GM18867 (cell line): ENCODE measurements at regions not wholly inside any gene's neighbourhood (a gene's known extent, or its start where the extent isn't known, plus 50 kb on each side); places are given as distances from the start of the nearest gene placed in this dataset.
"Not testable (repeated sequence)": the region's sequence is repeated elsewhere in the genome, so short reads cannot be mapped to it uniquely, and the experiment has no call there.

Source experiments
- ATAC-seq: cut with Tn5 transposase; IDR thresholded peaks from one replicate; pipeline ENCODE4 v1.9.1; 2021; ENCODE audit warnings: mild to moderate bottlenecking, moderate library complexity; ENCODE audit not compliant: unreplicated experiment

DNA sequence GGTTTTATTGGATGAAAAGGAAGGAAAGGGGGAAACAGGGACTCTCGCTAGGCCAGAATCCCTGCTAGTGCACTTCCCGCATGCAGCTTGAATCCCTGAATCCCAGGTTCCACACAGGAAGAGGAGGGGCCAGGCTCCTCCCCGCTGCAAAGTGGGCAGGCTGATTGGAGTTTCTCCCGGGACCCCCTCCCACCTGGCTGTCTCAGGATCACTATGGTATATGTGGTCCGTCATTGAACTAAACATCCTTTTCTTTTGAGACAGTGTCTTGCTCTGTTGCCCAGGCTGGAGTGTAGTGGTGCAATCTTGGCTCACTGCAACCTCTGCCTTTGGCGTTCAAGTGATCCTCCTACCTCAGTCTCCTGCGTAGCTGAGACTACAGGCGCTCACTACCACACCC is 70.7 kb downstream of the FAM50B start:
- no peak for ATAC-seq

DNA sequence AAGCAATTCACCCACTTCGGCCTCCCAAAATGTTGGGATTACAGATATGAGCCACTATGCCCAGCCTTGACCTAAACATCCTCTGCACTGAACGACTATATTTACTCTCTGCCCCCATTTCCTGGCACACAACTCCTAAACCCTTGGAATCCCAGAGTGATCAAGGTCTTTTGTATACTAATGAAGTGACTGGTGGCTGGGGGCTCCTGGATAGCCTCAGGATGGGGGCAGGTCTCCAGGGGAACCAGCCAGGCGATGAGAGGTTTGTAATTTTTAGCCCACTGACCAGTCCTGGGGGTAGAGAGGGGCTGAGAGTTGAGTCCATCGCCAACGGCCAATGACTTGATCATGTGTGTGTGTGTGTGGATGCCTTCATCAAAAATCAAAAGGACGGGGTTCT is 71.1 kb downstream of the FAM50B start:
- ATAC-seq = no peak

GRCh38 chr6:3921663-3922062 is 72.5 kb downstream of the FAM50B start:
- no peak for ATAC-seq

GRCh38 chr6:3922619-3923018 is 73.4 kb downstream of the FAM50B start:
- ATAC-seq = not testable (repeated sequence)

DNA sequence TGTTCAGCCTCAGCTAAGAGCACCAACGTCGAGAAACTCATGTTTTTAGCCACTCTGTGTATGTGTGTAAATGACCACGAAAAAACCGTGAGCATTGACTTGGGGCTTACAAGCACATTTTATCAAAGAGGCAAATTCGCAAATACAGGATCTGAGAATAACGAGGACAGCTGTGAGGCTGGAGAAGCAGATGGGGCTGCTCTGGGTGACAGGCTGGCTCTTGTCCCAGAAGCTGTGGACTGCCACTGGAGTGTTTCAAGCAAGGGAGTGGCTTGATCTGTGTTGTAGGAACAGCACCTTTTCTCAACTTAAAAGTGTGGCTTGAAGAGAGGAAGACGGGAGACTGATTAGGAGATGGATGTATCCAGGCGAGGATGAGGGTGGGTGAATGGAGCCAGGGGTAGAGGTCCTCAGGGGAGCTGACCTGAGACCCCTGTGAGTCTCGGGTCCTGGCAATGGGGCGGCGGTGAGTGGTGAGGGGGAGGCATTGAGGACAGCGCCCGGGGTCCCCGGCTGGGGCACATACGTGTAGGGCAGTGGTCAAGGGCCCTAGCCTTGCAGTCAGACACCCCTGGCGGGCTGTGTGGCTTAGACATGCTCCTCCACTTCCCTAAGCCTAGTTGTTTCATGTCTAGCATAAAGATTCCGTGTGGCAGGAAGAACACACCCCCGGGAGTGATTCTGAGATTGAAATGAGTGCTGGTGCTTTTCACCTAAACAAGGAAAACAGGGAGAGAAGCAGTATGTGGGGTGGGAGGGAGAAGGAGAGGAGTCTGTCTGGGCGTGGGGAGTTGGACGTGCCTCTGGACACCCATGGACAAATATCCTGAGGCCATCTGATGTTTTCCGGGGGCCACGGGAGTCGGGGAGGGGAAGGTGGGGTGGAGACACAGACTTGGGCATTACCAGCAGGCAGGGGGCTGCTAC is 76.3 kb downstream of the FAM50B start:
- ATAC-seq = not testable (repeated sequence)

- ATAC-seq = no peak
These were observed 76.9 kb downstream of the FAM50B start for GRCh38 chr6:3926150-3926482.

GRCh38 chr6:3928111-3928510 is 78.9 kb downstream of the FAM50B start:
- no peak for ATAC-seq

GRCh38 chr6:3929281-3929798 is 80.2 kb downstream of the FAM50B start:
- no peak for ATAC-seq

GRCh38 chr6:3937438-3937837 is 88.3 kb downstream of the FAM50B start:
- no peak for ATAC-seq

- ATAC-seq = no peak
These were observed 89.7 kb downstream of the FAM50B start for GRCh38 chr6:3938715-3939367.

DNA sequence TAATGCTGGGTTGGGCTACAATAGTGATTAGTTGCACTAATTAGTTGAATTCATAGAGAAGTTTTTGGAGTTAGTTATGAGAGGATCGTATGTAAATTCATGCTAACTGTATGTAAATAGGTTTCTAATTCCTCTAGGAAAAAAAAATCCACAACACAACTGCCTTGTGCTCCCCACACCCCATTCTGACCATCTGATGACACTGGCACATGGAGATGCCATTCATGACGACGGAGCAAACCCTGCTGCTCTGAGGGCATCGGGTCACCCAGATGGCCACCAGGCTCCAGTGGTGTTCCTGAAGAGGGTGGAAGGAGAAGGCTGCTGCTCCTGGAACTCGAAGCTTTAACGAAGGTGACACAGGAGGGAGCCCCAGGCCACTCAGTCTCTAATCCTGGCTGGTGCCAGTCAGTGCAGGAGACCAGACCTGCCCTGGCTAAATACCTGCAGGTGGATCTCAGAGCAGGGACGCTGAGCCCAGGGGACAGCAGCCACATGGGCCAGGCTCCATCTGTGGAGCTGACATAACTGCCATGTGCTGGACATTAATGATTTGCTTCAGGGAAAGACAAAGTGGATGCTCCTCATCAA is 90.3 kb downstream of the FAM50B start:
- ATAC-seq = no peak

DNA sequence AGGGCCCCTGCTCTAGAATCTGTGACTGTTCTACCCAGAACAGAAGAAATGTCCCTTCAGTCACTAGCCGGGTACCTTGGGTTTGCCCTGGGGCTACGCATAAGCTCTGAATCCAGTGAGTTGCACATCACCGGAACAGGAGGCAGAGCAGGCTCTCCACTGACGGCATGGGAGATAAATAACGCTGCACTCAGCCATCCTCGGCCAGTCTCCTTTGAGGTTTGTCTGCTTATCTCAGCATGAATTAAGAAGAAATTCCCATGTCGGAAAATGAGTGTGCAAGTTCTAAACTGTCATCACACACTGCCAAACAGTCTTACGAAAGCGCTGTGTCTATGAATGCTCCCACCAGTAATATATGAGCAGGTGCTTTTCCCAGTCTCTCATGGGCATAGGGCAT is 90.8 kb downstream of the FAM50B start:
- ATAC-seq = no peak

GRCh38 chr6:3940703-3941102 is 91.5 kb downstream of the FAM50B start:
- no peak for ATAC-seq

DNA sequence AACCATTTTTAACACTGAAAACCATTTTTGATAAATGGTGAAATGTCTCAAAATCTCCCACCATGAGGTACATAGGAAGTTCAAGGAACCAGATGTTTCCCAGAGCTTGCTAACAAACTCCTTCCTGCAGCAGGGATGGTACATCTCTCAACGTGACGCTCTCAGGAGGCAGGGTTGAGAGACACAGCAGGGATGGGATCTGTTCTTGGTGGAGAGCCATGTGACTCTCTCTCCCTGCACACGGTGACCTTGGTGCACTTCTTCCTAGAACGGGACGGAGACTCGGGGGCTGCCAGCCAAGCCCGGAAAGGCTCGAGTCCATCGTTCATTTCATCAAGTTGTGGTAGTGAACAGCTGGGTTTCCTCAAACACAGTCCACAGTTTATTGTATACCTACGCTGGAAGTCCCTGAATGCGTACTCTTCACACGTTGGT is 94.2 kb downstream of the FAM50B start:
- ATAC-seq = no peak

- no peak for ATAC-seq
These were observed 95.1 kb downstream of the FAM50B start for GRCh38 chr6:3944246-3944645.

DNA sequence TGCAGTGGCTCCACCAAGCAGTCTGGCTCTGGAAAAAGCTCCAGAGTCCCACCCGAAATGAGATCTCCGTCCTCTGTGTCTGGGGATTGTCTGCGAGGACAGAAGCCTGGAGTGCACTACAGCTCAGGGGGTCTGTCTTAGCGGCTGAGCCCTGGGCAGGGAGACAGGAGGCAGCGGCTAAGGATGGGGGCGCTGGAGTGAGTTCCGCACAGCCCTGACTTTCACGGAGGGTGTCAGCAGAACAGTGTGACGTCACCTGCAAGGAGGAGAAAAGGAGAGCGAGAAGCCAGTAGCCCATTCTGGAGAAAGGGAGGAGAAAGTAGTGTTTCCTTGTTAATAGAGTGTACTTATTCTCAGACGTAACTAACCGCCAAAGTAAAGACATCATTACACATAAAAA is 97.6 kb downstream of the FAM50B start:
- ATAC-seq = no peak

GRCh38 chr6:3948866-3949265 is 99.7 kb downstream of the FAM50B start:
- ATAC-seq = no peak

DNA sequence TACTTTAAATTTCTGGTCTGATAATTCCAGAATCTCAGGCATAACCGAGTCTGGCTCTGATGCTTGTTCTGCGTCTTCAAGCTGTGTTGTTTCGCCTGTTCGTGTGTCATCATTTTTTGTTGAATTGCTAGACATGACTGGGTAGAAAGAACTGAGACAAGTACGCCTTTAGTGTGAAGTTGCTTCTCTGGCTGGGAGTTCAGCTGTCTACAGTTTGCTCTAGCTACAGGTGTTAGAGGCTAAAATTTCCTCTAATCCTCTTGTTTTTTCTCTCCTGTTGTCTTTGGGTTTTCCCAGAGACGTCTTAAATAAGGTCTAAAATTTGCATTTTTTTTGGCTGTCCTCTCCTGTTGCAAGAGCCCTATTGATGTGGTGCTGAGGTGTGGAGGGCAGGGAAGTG is 100.3 kb downstream of the FAM50B start:
- no peak for ATAC-seq

DNA sequence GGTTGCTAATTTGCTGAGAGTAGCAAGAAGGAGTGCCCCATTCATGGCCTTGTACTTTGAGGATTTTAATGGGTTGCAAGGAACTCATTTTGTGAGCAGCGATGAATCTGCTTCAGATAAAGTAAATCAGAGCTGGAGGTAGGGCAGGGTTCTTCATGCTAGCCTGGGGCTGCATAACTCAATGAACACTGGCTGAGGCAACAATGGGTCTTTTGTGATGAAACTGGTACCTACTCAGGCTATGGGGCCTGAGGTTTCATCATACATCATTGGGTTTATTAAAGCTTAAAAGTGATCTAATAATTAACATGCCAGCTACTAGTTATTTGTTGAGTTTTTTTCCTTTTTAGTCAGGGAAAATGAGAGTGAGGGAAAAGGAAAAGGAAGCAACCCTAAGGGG is 106.9 kb downstream of the FAM50B start:
- no peak for ATAC-seq

GRCh38 chr6:3957321-3957720 is 108.1 kb downstream of the FAM50B start:
- ATAC-seq = no peak

DNA sequence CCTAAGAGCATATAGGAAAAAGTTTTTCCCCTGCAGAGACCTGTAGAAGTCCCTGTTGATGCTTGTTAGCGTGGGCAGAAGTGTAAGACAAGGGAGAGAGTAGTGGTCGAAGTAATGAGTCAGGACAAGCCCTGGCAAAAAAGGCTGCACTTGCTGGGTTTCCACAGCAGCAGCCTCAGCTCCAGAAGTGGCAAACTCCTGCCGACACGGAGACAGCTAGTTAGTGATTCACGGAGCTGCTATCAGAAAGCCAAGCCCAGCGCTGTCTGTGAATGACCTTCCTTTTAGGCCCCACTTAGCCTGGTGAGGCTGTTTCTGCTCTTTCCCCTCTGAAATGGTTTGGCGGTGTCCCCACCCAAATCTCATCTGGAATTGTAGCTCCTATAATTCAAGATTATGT is 109.1 kb downstream of the FAM50B start:
- no peak for ATAC-seq

DNA sequence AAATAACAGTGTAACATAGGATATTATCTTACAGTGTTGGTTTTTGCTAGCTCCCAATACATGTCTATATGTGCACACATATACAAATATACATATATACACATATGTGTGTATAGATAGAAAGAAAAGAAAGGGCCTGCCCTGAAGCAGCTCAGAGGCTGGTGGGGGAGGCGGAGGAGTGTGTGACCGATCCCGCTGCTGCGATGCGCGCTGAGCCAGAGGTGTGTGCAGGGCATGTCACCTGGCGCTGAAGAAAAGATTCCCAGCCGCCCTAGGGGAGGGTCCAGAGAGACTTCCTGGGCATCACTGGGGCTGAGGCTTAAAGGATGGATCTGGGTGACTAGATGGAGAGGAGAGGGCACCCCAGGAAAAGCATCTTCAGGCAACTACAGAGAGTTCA is 110.2 kb downstream of the FAM50B start:
- no peak for ATAC-seq
